NB4 (cell line): ENCODE measurements at regions not wholly inside any gene's neighbourhood (a gene's known extent, or its start where the extent isn't known, plus 50 kb on each side); places are given as distances from the start of the nearest gene placed in this dataset.

Experiments used
- TF ChIP-seq, protein P1 (sequence below): IDR thresholded peaks from one replicate; pipeline ENCODE4 v1.5.1; 2012; ENCODE audit warnings: low read depth, low read length
- TF ChIP-seq, protein P2 (sequence below): IDR thresholded peaks from 2 replicates; pipeline ENCODE4 v1.6.1; 2011; ENCODE audit warnings: low read depth, low read length

GRCh38 chr2:59726228-59727120 is 827.0 kb downstream of the BCL11A start:
- TF ChIP-seq, protein P1, sequence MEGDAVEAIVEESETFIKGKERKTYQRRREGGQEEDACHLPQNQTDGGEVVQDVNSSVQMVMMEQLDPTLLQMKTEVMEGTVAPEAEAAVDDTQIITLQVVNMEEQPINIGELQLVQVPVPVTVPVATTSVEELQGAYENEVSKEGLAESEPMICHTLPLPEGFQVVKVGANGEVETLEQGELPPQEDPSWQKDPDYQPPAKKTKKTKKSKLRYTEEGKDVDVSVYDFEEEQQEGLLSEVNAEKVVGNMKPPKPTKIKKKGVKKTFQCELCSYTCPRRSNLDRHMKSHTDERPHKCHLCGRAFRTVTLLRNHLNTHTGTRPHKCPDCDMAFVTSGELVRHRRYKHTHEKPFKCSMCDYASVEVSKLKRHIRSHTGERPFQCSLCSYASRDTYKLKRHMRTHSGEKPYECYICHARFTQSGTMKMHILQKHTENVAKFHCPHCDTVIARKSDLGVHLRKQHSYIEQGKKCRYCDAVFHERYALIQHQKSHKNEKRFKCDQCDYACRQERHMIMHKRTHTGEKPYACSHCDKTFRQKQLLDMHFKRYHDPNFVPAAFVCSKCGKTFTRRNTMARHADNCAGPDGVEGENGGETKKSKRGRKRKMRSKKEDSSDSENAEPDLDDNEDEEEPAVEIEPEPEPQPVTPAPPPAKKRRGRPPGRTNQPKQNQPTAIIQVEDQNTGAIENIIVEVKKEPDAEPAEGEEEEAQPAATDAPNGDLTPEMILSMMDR = no peak
- TF ChIP-seq, protein P2, sequence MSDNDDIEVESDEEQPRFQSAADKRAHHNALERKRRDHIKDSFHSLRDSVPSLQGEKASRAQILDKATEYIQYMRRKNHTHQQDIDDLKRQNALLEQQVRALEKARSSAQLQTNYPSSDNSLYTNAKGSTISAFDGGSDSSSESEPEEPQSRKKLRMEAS = no peak
